NB4 (cell line): ENCODE measurements at regions not wholly inside any gene's neighbourhood (a gene's known extent, or its start where the extent isn't known, plus 50 kb on each side); places are given as distances from the start of the nearest gene placed in this dataset.

Experiments
- DNase-seq: peaks from one replicate; pipeline ENCODE4 v3.0.0; 2010; ENCODE audit warnings: low read depth
- H3K4me3 ChIP-seq: one replicate; pipeline ENCODE4 v1.5.1; 2011; ENCODE audit warnings: mild to moderate bottlenecking, low read depth, low read length, moderate library complexity
- CTCF ChIP-seq: IDR thresholded peaks from one replicate; pipeline ENCODE4 v1.5.1; 2012; ENCODE audit warnings: low read depth, low read length
- MYC ChIP-seq: IDR thresholded peaks from 2 replicates; pipeline ENCODE4 v1.6.1; 2011; ENCODE audit warnings: low read depth, low read length
- POLR2A ChIP-seq: IDR thresholded peaks from 2 replicates; pipeline ENCODE4 v1.6.1; 2011; ENCODE audit warnings: mild to moderate bottlenecking; ENCODE audit not compliant: insufficient read length; ENCODE audit errors: extremely low read depth
- TF ChIP-seq, protein P1 (sequence below): IDR thresholded peaks from 2 replicates; pipeline ENCODE4 v1.6.1; 2011; ENCODE audit warnings: low read depth, low read length

DNA sequence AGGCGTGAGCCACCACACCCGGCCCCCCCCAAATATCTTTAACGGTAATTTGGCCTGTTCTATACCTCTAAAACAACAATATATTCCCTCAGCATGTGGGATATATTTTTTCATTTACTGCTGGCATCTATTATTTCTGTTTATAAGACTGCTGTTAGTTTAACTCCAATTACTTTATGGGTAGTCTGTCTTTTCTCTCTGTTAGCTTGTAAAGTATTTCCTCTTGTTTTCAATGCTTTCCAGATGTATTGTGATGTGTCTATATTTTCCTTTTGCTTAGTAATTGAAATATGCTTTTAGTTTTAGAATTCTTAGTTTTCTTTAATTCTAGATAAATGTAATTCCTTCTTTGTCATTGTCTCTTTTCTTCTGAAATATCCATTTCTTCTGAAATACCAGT lies 445.8 kb downstream of the ANKRD50 start:
- no peak for TF ChIP-seq POLR2A
- TF ChIP-seq, protein P1, sequence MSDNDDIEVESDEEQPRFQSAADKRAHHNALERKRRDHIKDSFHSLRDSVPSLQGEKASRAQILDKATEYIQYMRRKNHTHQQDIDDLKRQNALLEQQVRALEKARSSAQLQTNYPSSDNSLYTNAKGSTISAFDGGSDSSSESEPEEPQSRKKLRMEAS = no peak
- no peak for TF ChIP-seq CTCF
- TF ChIP-seq MYC = no peak
- H3K4me3 ChIP-seq = no peak overlapping the region
- DNase-seq = no peak

- no peak for TF ChIP-seq POLR2A
- TF ChIP-seq, protein P1 = no peak
- no peak for TF ChIP-seq MYC
- no peak for TF ChIP-seq CTCF
- DNase-seq = no peak
- H3K4me3 ChIP-seq = no peak overlapping the region
These were observed 436.1 kb downstream of the ANKRD50 start for GRCh38 chr4:124276461-124276860.

DNA sequence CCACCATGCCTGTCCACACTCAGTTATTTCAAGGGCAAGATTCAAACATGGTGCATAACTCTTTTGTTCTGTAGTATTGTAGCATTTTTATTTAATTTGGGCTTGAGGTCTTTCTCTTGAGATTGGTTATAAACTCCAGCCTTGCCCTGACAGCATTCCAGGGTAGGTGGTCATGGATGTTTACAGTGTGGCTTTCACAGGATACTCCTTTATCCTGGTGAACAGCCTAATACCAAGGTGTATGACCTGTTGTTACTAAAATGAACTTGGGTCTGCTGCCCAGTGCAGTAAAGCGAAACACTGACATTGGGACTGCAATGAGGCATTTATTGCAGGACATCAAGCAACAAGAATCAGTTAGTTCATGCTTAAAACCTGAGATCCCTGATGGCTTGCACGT lies 434.8 kb downstream of the ANKRD50 start:
- no peak overlapping the region for H3K4me3 ChIP-seq
- TF ChIP-seq POLR2A (no peak), MYC (no peak), CTCF (no peak)
- TF ChIP-seq, protein P1 = no peak
- DNase-seq = no peak

GRCh38 chr4:124278477-124278876 lies 434.1 kb downstream of the ANKRD50 start:
- TF ChIP-seq, protein P1 = no peak
- no peak for TF ChIP-seq CTCF
- TF ChIP-seq MYC = no peak
- no peak for TF ChIP-seq POLR2A
- DNase-seq = no peak
- no peak overlapping the region for H3K4me3 ChIP-seq

GRCh38 chr4:124279741-124280140 lies 432.8 kb downstream of the ANKRD50 start:
- TF ChIP-seq MYC (no peak), CTCF (no peak), POLR2A (no peak)
- TF ChIP-seq, protein P1 = no peak
- H3K4me3 ChIP-seq = no peak overlapping the region
- no peak for DNase-seq

DNA sequence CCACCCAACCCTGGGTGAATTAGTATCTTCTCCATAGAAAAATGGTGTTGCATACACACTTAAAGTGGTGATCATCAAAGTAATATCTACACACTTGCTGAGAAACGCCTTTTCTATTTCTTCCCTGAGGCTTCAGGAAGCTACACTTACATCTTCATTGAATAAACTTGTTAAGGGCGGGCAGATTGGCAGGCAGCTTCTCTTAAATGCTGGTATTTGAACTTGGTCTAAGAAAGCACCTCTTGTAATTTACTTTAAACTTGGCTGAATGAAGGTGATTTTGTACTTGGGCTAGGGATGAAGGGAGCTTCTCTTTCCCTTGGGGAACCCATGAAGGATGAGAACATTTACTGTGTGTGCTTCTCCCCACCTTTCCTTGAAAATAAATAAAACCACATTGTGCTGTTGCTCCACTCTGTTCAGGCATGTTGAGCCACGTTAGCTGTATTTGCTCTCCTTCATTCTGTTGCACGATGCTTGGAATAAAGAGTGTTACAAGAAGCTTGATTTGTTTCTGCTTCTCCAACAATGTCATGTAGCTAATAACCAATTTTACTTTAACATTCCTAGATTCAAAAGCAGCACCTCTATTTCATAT lies 430.1 kb downstream of the ANKRD50 start:
- DNase-seq = no peak
- no peak overlapping the region for H3K4me3 ChIP-seq
- TF ChIP-seq CTCF (no peak), MYC (no peak), POLR2A (no peak)
- TF ChIP-seq, protein P1 = no peak
